ENCODE measurements at regions not wholly inside any gene's neighbourhood (a gene's known extent, or its start where the extent isn't known, plus 50 kb on each side); places are given as distances from the start of the nearest gene placed in this dataset.

DNA sequence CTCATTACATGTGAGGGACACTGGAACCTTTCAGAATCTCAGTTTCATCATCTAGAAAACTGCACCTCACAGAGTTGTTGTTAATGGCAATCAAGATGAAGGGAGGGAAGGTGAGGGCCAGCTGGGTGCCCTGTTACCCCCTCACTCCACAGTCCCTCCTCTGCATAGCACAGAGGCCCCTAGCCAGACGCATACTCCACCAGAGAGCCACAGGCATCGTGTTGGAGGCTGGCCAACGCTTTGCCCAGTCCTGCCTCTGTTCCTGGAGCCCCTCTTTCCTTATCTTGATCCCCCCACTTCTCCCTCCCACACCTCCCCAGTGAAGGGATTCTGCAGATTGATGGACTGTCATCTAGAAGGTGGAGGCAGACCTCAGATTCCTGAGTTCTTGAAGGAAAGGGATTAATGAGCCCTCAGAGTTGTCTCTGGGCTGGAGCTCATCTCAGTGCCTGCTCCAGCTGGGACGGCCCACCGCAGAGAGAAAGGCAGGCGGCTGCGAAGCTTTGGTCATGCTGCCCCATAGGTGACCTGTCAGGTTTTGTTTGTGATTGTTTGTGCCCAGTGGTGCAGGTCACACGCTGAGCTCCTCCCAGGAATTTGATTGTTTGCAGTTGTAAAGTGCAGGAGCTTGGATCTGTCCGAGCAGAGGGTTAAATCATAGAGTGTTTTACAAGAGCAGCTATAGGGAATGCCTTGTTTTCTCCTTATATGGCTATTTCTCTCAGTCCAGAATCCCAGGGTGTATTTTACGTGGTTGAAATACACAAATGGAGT, 487.3 kb downstream of the CCDC171 start:
- H3K27ac ChIP-seq = no peak overlapping the region
- TF ChIP-seq, protein P1, sequence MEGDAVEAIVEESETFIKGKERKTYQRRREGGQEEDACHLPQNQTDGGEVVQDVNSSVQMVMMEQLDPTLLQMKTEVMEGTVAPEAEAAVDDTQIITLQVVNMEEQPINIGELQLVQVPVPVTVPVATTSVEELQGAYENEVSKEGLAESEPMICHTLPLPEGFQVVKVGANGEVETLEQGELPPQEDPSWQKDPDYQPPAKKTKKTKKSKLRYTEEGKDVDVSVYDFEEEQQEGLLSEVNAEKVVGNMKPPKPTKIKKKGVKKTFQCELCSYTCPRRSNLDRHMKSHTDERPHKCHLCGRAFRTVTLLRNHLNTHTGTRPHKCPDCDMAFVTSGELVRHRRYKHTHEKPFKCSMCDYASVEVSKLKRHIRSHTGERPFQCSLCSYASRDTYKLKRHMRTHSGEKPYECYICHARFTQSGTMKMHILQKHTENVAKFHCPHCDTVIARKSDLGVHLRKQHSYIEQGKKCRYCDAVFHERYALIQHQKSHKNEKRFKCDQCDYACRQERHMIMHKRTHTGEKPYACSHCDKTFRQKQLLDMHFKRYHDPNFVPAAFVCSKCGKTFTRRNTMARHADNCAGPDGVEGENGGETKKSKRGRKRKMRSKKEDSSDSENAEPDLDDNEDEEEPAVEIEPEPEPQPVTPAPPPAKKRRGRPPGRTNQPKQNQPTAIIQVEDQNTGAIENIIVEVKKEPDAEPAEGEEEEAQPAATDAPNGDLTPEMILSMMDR (IDR thresholded peaks at IDR 0.05) = no peak
- no peak for TF ChIP-seq ZFX (IDR thresholded peaks at IDR 0.05; ENCODE audit: borderline replicate concordance)

DNA sequence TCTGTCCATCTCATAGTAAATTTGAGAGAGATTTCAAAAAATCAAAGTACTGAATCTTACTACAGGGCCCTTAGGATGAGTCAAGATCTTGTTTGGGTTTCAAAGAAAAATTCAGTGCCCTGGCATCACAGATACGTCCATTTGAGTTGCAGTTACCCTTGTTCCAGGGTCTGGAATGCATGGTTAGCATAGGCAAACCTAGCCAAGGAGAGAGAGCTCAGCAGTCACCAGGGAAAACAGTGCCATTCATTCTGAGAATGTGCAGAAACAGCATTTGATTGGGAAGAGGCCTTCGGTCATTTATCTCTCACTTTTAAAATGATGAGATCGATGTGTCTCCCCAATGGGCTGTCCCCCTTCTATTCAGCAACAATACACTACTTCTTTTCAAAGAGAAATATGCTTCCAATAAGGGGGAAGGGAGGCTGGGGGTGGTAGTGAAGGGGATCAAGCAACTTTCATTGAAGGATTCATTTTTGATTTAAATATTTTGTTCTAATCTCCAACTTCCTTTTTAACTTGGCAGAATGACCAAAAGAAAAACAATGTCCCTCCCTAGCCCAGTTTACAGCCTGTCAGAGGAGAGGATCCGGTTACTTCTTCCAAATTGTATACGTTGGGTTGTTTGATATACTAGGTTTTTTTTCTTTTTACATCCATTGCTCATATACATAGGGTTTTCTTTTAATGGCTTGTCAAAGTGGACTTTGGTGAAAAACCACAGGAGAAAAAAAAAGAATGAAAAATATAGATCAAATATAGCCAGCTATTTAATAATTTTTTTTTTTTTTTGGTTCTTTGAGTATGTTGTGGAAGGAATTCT, 491.1 kb downstream of the CCDC171 start:
- no peak overlapping the region for H3K27ac ChIP-seq

DNA sequence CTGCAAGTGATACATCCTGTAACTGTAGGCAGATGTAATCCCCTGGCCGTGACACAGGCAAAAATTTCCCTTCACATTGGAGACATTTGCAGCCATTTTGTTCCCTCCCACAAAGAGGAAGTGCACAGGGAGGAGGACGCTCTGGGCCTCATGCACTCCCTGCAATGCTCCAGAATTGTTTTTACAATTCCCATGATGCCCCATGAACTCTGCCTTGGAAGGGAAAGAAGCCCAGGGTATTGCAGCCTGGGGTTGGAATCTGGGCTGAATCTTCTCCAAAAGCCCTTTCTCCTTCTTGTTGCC, 491.7 kb downstream of the CCDC171 start:
- H3K27ac ChIP-seq = no peak overlapping the region

More for the DNA sequence above, 491.1 kb downstream of the CCDC171 start:
- TF ChIP-seq ZFX (IDR thresholded peaks at IDR 0.05; ENCODE audit: borderline replicate concordance) = no peak
- TF ChIP-seq, protein P1 (IDR thresholded peaks at IDR 0.05) = no peak

DNA sequence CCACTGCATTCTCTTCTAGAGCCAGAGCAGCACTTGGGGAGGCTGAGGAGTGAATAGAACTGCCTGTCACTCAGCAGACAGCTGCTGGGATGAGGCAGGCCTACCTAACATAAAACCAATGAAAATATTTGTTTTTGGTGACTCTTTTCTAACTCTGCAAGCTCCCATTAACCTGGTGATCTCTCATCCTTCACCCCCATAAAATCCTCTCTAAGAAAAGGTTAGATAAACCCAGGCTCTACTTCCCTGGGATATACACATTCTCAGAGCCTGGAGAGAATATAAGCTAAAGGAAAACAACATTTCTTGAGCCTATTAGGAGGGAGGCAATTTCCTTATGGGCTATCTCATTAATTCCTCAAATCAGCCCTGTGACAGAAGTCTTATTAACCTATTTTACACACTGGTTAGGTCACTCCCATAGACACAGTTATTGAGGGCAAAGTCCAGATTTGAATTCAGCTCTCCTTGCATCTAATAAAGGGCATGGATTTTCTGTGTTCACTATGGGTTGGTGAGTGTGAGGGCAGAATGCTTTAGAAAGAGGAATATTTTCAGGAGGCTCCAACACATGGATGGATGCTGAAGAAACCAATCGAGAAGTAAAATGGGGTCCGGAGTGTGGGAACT, 492.9 kb downstream of the CCDC171 start:
- no peak for TF ChIP-seq ZFX (IDR thresholded peaks at IDR 0.05; ENCODE audit: borderline replicate concordance)
- H3K27ac ChIP-seq = no peak overlapping the region

More for the DNA sequence above, 491.7 kb downstream of the CCDC171 start:
- TF ChIP-seq, protein P1 (IDR thresholded peaks at IDR 0.05) = no peak
- TF ChIP-seq ZFX (IDR thresholded peaks at IDR 0.05; ENCODE audit: borderline replicate concordance) = no peak

DNA sequence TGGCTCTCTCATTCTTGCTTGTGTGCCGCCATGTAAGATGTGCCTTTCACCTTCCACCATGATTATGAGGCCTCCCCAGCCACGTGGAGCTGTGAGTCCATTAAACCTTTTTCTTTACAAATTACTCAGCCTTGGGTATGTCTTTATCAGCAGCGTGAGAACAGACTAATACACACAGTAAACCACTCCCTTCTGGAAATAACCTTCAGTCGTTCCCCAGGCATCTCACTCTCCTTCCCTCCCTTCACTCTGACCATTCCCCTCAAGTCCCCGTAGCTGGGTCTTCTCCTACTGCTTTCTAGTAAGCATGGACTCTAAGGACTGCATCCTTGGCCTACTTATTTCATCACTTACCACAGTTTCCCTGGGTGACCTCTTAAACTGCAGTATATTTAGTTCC, 493.9 kb downstream of the CCDC171 start:
- no peak for TF ChIP-seq ZFX (IDR thresholded peaks at IDR 0.05; ENCODE audit: borderline replicate concordance)
- TF ChIP-seq, protein P1 (IDR thresholded peaks at IDR 0.05) = no peak
- H3K27ac ChIP-seq = no peak overlapping the region

DNA sequence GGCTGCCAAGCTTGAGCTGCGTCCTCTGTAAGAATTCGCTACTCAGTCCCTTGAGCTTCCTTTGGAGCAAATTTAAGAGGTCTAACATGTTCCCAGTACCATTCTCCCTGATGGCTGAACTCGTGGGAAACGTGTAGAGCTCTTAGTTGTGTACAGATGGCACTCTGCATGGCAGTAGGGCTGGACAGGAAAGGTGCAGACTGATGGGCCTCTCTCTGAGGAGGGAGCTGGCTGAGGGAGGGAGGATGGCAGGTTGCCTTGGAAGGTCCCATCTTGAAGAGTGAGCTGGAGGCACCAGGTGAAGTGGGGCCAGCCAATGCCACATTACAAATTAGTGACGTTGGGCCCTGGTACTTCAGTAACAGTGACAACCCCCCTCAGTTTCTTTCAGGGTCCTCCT, 495.3 kb downstream of the CCDC171 start:
- no peak for TF ChIP-seq ZFX (IDR thresholded peaks at IDR 0.05; ENCODE audit: borderline replicate concordance)
- TF ChIP-seq, protein P1 (IDR thresholded peaks at IDR 0.05) = no peak
- H3K27ac ChIP-seq = no peak overlapping the region

DNA sequence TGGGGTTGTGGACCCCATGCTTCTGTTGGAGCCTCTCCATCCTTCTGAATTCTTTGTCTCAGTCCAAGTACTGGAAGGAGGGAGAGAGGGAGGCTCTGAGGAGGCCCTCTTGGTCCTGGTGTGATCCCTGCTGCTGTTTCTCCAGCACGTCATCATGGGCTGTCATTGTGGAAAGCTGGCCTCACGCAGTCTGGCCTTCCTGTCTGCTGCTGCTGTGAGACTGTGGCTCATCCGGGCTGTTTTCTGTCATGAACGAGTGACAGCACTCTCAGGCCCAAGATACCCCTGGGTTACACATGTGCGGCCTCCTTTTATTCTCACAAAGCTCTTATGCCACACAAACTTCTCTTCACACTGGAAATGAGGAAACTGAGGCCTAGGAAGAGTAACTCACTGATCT, 499.3 kb downstream of the CCDC171 start:
- TF ChIP-seq, protein P1 (IDR thresholded peaks at IDR 0.05) = no peak
- no peak for TF ChIP-seq ZFX (IDR thresholded peaks at IDR 0.05; ENCODE audit: borderline replicate concordance)
- no peak overlapping the region for H3K27ac ChIP-seq

Measured in 22Rv1 (cell line).